ENCODE measurements at regions not wholly inside any gene's neighbourhood (a gene's known extent, or its start where the extent isn't known, plus 50 kb on each side); places are given as distances from the start of the nearest gene placed in this dataset.

- no peak for DNase-seq (ENCODE audit: low spot score)
- Histone ChIP-seq H3K9me3 (no peaks in the 10 kb centered on the region), H3K27me3 (replicated peaks; ENCODE audit: insufficient read depth) (no peaks in the 10 kb centered on the region), H3K4me1 (ENCODE audit: control insufficient read depth in 1 of 2, low read depth in 2 of 2) (peaks cover 0 to 16% of the 10 kb centered on the region in 2 donors), H3K36me3 (no peaks in the 10 kb centered on the region), H3K4me3 (no peak overlapping the region), H3K27ac (no peak overlapping the region)
- TF ChIP-seq CTCF (IDR thresholded peaks at IDR 0.05) = no peak
- no peak for ATAC-seq (ENCODE audit: insufficient number of reproducible peaks, low FRiP score, low read depth)
Observed at GRCh38 chr11:112805658-112806057, 155.6 kb upstream of the NCAM1 start.

- ATAC-seq (ENCODE audit: insufficient number of reproducible peaks, low FRiP score, low read depth) (no peak), DNase-seq (ENCODE audit: low spot score) (no peak)
- Histone ChIP-seq H3K4me3 (no peak overlapping the region), H3K9me3 (no peaks in the 10 kb centered on the region), H3K27ac (no peak overlapping the region), H3K4me1 (ENCODE audit: control insufficient read depth in 1 of 2, low read depth in 2 of 2) (peaks cover 0 to 13% of the 10 kb centered on the region in 2 donors), H3K36me3 (no peaks in the 10 kb centered on the region), H3K27me3 (replicated peaks; ENCODE audit: insufficient read depth) (no peaks in the 10 kb centered on the region)
- no peak for TF ChIP-seq CTCF (IDR thresholded peaks at IDR 0.05)
Observed at GRCh38 chr11:112806256-112806655, 155.0 kb upstream of the NCAM1 start.

DNA sequence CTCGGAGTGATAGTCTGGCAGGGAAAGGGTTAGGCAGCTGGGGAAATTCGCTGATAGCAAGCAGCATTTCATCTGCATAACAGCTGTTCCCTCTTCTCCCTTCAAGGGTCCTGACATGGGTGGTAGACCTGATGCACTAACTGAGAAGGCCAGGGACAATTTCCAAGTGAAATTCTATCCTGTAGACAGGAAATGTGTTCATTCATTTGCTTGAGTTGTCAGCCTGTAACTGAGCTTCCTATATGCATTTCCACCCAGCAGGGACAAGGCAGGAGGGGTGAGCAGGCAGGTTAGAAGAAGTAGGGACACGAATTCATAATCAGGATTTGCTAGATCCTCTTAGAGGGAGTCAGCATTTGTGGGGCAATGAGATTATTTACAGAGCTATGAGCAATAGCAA lies 154.3 kb upstream of the NCAM1 start:
- Histone ChIP-seq H3K9me3 (no peaks in the 10 kb centered on the region), H3K4me3 (no peak overlapping the region), H3K36me3 (no peaks in the 10 kb centered on the region), H3K27ac (no peak overlapping the region), H3K4me1 (ENCODE audit: control insufficient read depth in 1 of 2, low read depth in 2 of 2) (peaks cover 0 to 9% of the 10 kb centered on the region in 2 donors), H3K27me3 (replicated peaks; ENCODE audit: insufficient read depth) (no peaks in the 10 kb centered on the region)
- ATAC-seq (ENCODE audit: insufficient number of reproducible peaks, low FRiP score, low read depth) (no peak), DNase-seq (ENCODE audit: low spot score) (no peak)
- no peak for TF ChIP-seq CTCF (IDR thresholded peaks at IDR 0.05)

- H3K4me1 ChIP-seq (ENCODE audit: control insufficient read depth in 1 of 2, low read depth in 2 of 2) = peaks cover 0 to 9% of the 10 kb centered on the region in 2 donors
- H3K9me3 ChIP-seq = no peaks in the 10 kb centered on the region
- H3K27ac ChIP-seq = no peak overlapping the region
- H3K4me3 ChIP-seq = no peak overlapping the region
- no peak for DNase-seq (ENCODE audit: low spot score)
- no peaks in the 10 kb centered on the region for H3K27me3 ChIP-seq (replicated peaks; ENCODE audit: insufficient read depth)
- ATAC-seq (ENCODE audit: insufficient number of reproducible peaks, low FRiP score, low read depth) = no peak
- no peak for TF ChIP-seq CTCF (IDR thresholded peaks at IDR 0.05)
- H3K36me3 ChIP-seq = no peaks in the 10 kb centered on the region
Observed at GRCh38 chr11:112809429-112809828, 151.8 kb upstream of the NCAM1 start.

GRCh38 chr11:112810951-112811350 lies 150.3 kb upstream of the NCAM1 start:
- no peak overlapping the region for H3K4me3 ChIP-seq
- H3K4me1 ChIP-seq (ENCODE audit: control insufficient read depth in 1 of 2, low read depth in 2 of 2) = peaks cover 0 to 9% of the 10 kb centered on the region in 2 donors
- no peak for TF ChIP-seq CTCF (IDR thresholded peaks at IDR 0.05)
- DNase-seq (ENCODE audit: low spot score) = no peak
- no peaks in the 10 kb centered on the region for H3K9me3 ChIP-seq
- no peaks in the 10 kb centered on the region for H3K36me3 ChIP-seq
- no peak for ATAC-seq (ENCODE audit: insufficient number of reproducible peaks, low FRiP score, low read depth)
- H3K27ac ChIP-seq = no peak overlapping the region
- no peaks in the 10 kb centered on the region for H3K27me3 ChIP-seq (replicated peaks; ENCODE audit: insufficient read depth)
